Stimulated activated CD8-positive, alpha-beta memory T cell treated with anti-CD3 and anti-CD28 coated beads, Interleukin-7, amount 100 ng/mL, for 4 hours (primary cell): ENCODE measurements at regions not wholly inside any gene's neighbourhood (a gene's known extent, or its start where the extent isn't known, plus 50 kb on each side); places are given as distances from the start of the nearest gene placed in this dataset.

ENCODE experiments used
- DNase-seq, 2 donors: peaks; one replicate each; pipeline ENCODE4 v3.0.0-alpha.2; 2020; ENCODE audit warnings: low read depth in 2 of 2

DNA sequence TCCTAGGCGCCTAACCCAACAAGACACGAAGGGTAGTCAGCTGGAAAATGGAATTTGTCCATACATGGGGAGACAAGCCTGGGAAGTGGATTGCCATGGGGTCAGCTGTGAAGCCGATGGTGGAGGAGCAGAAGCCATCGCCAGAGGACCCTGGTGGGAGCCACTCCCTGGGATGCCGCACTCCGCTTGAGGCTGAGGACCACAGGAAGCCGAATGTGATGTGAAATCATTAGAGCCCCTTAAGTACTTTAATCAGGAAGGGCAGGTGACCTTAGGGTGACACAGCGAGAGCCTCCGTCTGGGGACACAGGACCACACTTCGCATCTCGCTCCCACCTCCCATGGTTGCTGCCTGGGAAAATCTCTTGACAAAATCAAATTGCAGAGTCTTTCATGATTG, 614.6 kb upstream of the MGMT start:
- no peak for DNase-seq

GRCh38 chr10:128852902-128853301, 614.1 kb upstream of the MGMT start:
- no peak for DNase-seq

DNA sequence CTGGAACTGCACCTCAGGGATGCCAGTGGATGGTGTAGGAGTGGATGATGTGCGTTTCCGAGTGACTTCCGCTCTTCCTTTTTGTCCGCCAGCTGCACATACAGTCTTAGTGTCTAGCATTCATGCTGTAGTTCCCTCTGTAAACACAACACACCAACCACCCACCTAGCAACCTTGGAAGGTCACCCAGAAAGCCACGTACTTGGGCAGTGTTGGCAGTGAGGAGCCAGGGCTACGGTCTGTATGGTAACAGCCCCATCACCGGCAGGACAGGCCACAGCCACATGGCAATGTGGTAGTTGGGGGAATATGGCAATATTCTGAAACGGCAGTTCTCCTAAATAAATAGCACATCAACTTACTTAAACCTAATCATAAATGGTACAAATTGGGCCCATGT, 613.5 kb upstream of the MGMT start:
- no peak for DNase-seq

- DNase-seq: no peak
Observed at GRCh38 chr10:128854204-128854603, 612.8 kb upstream of the MGMT start.

DNA sequence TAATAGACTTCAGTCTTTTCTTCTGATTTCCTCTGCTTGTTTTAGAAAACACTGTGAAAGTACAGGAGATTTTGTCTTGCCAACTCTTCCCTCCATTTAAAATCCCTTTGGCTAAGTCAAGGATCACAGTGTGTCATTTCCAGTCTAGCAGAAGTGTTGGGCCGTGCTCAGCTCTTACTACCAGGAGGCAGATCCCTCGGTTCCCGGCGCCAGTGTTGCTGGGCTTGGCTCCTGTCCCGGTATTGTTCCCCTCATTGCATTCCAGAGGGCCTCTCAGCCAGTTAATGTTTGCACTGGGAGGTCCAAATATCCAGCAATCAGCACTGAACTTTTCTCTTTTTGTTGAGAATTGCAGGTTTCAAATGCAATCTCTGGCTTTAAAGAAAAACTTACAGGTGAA, 612.1 kb upstream of the MGMT start:
- DNase-seq: no peak

DNA sequence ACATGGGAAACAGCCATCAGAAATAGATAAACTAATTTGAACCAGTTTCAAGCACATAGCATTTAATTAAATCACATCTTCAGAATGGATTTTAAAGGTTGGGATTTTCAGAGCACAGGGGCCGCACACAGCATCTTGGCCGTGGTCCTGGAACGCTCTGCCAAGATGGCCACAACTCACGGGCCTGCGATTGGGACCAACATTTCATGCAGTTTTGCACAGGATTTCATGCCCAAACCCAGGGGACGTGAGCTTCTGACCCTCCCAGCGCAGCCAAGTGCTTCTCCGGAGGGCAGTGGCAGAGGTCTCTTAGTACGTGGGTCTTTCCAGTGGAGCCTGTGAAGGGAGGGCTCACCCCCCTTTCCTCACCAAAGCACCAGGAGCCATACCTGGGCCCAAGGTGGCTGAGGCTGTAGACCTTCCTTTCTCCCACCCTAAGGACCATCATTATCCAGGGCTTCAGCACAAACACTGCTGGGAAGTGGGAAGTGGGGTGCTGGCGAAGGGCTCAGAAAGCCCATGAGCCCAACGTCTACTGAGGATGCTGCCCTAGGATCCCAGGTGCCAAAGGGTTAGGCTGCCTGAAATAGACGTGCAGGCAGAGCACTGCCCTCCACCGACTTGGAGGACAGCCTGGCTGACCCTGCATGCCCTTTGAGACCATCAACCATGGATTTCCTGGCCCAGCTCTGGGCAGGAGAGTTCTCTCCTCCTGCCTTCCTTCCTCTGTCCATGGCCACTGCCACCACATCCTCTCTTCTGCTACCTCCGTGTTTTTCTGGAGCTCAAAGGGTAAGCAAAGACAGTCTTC, 611.2 kb upstream of the MGMT start:
- no peak for DNase-seq

DNA sequence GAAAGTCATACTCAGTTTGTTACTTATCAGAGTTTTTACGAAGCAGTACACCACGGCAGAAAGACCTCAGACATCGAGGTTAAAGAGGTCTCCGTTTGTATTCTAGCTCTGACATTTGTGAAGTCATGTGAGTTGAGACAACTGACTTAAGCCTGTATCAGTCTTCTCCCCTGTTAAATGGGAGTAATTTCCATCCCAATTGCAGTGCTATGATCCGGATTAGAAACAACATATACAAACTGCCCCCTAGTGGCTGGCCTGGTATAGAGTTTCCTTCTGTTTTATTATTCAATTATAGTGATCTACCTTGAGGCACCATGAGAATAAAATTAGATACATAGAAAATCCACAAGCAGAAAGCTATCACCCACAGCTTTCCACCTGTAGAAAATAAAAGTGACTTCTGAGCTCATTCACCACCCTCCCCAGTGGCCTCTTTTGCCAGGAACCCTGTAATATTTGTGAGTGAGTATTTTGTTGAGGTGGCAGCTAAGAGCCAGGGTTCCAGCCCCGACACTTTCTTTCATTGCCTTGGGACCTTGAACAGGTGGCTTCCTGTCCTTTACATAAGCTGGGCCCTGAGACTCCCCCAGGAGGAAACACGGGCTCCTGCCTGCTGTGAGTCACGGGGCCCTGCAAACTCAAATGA, 607.2 kb upstream of the MGMT start:
- no peak for DNase-seq

GRCh38 chr10:128860574-128860973, 606.5 kb upstream of the MGMT start:
- no peak for DNase-seq

GRCh38 chr10:128861018-128861901, 605.8 kb upstream of the MGMT start:
- no peak for DNase-seq

DNA sequence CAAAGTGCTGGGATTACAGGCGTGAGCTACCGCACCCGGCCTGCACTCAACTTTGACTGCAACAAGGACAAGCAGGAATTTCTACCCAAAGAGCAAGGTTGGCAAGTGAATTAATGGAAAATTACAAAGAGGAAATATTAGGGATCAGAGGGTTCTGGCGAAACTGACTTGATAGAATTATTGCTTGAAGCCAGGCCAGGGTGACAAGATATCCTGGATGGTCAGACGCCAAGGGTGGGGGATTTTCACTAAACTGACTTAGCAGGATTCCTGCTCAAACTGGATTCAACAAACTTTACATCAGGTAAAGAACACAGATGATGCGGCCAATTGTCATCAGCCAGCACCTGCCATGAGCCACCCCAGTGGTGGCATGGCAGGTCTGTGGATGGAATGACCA, 603.6 kb upstream of the MGMT start:
- no peak for DNase-seq

DNA sequence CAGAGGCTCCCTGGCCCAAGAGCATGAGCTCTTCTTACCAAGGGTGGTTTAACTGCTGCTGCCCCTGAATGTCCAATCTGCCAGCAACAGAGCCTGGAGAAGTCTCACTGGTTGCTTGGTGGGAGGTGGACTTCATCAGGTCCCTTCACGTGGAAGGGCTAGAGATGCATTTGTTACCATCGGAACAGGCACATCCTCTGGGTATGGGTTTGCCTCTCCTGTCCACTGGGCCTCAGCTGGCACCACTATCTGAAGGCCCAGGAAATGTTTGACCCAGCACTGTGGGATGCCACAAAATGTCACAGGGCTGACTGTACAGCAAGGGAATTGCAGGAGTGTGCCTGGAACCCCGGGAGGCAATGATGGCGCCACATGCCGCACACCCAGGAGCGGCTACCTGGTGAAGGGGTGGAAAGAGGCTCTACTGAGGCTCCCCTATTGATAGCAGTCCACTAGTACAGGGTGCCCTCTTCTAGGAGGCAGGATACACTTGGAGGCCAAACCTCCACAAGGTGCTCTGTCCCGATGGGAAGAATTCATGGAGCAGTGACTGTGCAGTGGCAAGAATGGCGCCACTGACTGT, 603.1 kb upstream of the MGMT start:
- no peak for DNase-seq

DNA sequence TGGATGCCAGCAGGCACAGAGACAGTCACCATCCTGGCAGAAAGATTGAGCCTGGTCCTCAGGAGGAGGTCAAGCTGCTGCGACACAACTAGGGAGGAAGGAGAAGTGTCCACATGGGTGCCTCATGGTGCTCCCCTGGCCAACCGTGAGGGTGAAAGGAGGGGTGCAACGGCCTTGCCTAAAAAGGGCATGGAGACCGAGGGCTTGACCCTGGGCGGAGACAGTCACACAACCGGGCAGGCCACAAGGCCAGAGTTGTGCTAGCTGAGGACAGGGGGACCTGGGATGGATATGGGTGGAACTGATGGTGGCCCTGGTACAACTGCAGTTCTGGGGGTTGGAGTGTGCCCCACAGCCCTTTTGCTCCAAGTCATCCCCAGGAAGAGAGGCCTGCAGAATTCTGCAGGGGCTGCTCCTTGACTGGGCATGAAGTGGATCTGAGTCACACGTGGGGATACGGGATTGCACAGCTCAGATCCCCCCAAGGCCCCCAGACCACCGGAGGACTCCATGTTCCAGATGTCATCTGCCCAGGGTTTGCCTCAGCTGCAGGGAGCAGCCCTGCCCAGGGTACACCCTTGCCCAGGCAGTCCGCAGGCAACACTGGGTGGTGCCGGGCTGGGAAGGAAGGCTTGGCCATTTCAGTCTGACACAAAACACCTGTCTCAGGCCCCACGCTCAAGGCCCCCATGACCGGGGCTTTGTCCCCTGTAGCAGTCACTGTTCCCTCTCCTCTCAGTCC, 602.3 kb upstream of the MGMT start:
- no peak for DNase-seq

- DNase-seq: no peak
Observed at GRCh38 chr10:128865436-128866195, 601.4 kb upstream of the MGMT start.

GRCh38 chr10:128866551-128866950, 600.5 kb upstream of the MGMT start:
- DNase-seq: no peak

DNA sequence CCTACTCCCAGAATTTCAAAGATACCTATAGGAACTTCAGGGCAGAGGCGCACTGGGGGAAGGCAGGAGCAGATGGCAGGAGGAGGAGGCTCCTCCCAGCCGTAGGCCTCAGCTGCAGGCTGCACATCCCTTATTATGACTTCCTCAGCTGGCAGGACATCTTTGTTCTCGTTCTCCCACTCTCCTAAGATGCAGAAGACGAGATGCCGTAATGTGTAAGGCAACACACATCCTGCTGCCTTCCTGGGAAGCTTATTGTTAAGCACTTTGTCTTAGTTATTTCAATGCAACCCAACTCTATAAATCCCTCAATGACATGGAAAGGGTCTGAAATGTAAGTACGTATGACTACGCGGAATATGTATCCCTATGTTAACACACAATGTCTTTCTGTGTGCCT, 599.8 kb upstream of the MGMT start:
- DNase-seq: no peak

DNA sequence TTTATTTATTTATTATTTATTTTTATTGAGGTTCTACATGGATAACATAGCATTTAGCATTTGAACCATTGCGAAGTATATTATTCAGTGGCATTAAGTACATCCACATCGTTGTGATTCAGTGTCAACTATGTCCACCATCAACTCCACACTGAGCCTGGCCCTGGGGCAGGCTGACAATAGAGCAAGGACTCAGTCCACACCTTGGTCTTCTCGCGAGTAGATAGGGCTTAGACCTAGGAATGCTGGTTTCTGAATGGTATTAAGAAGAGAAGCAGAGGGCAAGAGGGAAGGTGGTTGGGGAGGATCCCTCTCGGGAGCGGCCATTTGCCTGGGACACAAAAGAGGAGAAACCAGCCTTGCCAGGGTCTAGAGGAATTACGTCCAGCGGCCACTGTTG, 599.2 kb upstream of the MGMT start:
- no peak for DNase-seq

GRCh38 chr10:128868481-128868880, 598.6 kb upstream of the MGMT start:
- DNase-seq: no peak

- DNase-seq: no peak
Observed at GRCh38 chr10:128869101-128869749, 597.8 kb upstream of the MGMT start.

DNA sequence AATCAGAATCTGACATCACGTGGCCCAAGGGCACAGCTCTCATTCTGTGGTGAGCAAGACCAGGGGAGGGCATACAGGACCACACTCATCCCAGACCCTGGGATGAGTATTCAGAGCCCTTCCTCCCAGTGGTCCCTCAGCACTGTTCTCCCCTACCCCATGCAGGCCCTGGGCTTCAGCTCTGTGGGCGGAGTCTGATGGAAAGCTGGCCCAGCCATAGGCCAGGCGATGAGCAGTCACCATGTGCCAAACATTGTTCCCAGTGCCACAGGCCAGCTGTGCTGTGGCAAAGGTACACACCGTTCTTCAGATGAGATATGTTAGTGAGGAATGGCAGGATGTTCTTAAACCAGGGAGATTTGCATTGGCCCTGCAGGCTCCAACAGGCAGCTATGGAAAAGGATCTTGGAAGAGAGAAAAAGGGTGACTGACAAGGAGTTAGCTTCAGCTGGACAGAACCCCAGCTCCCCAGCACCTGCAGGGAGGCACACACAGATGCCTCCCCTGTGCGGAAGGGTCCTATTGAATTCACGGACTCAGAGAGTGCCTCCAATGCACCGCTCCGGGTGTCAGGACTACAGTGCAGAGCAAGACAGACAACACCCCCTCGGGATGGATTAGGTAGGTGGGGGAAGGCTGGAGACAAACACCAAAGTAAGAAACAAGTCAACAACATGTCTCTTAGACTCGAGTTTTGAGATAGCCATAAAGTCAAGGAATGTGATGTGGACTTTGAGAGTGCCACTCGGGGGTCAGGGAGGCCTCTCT, 596.0 kb upstream of the MGMT start:
- no peak for DNase-seq
